ENCODE measurements at regions not wholly inside any gene's neighbourhood (a gene's known extent, or its start where the extent isn't known, plus 50 kb on each side); places are given as distances from the start of the nearest gene placed in this dataset.

GRCh38 chr12:73413051-73413450 lies 1124.6 kb upstream of the ATXN7L3B start:
- no peak for TF ChIP-seq CTCF (IDR thresholded peaks at IDR 0.05; ENCODE audit: poor library complexity, severe bottlenecking)
- no peak for TF ChIP-seq POLR2AphosphoS5 (IDR thresholded peaks at IDR 0.05)
- no peak for TF ChIP-seq MXI1 (conservative IDR thresholded peaks at IDR 0.05; ENCODE audit: poor library complexity, severe bottlenecking)
- TF ChIP-seq RAD21 (conservative IDR thresholded peaks at IDR 0.05), result no peak
- no peak for TF ChIP-seq REST (IDR thresholded peaks at IDR 0.05; ENCODE audit: borderline replicate concordance)
- TF ChIP-seq EZH2 (IDR thresholded peaks at IDR 0.05; ENCODE audit: borderline replicate concordance, insufficient read depth, low read length, poor library complexity, severe bottlenecking), result no peak
- TF ChIP-seq TAF1 (IDR thresholded peaks at IDR 0.05; ENCODE audit: low read depth), result no peak

All from neural cell (in vitro differentiated cells).